Thyroid gland (tissue), 4 donors: ENCODE measurements at regions not wholly inside any gene's neighbourhood (a gene's known extent, or its start where the extent isn't known, plus 50 kb on each side); places are given as distances from the start of the nearest gene placed in this dataset.

ENCODE experiments used
- DNase-seq, 2 donors: peaks; one replicate each; pipeline ENCODE4 v3.0.0-alpha.2; 2019
- H3K27ac ChIP-seq, 3 donors: fragments of 200-600 bp; sonication (generic); 1 replicate in 2 of 3; 2 replicates in 1 of 3; pipeline ENCODE4 v1.5.1; 2016 to 2019; ENCODE audit warnings: mild to moderate bottlenecking in 1 of 3, moderate library complexity in 1 of 3
- H3K27me3 ChIP-seq: fragments of 200-600 bp; sonication (generic); one replicate; pipeline ENCODE4 v1.5.1; 2019
- H3K36me3 ChIP-seq, 2 donors: fragments of 200-600 bp; sonication (generic); one replicate each; pipeline ENCODE4 v1.5.1; 2016 to 2019
- H3K4me1 ChIP-seq, 2 donors: fragments of 200-600 bp; sonication (generic); one replicate each; pipeline ENCODE4 v1.5.1; 2017 to 2019
- H3K4me3 ChIP-seq, 3 donors: fragments of 200-600 bp; sonication (generic); replicated peaks in 1 of 3; 1 replicate in 2 of 3; 2 replicates in 1 of 3; pipeline ENCODE4 v1.5.1; 2016; ENCODE audit warnings: mild to moderate bottlenecking in 1 of 3
- H3K9me3 ChIP-seq: fragments of 200-600 bp; sonication (generic); one replicate; pipeline ENCODE4 v1.5.1; 2017
- POLR2A ChIP-seq, 2 donors: fragments of 450-650 bp; IDR thresholded peaks; one replicate each; pipeline ENCODE4 v1.6.1; 2017; ENCODE audit warnings: antibody characterized with exemption in 2 of 2, mild to moderate bottlenecking in 2 of 2, moderate library complexity in 1 of 2
- WGBS, 2 donors: methylation state at CpG; one replicate each; pipeline ENCODE4 v1.1.5; 2017; 5-methylcytosine and 5-hydroxymethylcytosine counted together
- intact Hi-C: fragments of 100-400 bp; cut with DNase I; formaldehyde crosslinking; loops from one replicate; pipeline ENCODE4 v1.15.1; 2023
- TF ChIP-seq, protein P1 (sequence below), 6 experiments: fragments of 200-600 bp in 3 of 6; fragments of 450-650 bp in 3 of 6; sonication (generic) in 3 of 6; IDR thresholded peaks; one replicate each; pipeline ENCODE4 v1.5.1; 2016 to 2019; ENCODE audit warnings: antibody characterized with exemption in 6 of 6, mild to moderate bottlenecking in 2 of 6, inconsistent platforms in 1 of 6, moderate library complexity in 1 of 6

DNA sequence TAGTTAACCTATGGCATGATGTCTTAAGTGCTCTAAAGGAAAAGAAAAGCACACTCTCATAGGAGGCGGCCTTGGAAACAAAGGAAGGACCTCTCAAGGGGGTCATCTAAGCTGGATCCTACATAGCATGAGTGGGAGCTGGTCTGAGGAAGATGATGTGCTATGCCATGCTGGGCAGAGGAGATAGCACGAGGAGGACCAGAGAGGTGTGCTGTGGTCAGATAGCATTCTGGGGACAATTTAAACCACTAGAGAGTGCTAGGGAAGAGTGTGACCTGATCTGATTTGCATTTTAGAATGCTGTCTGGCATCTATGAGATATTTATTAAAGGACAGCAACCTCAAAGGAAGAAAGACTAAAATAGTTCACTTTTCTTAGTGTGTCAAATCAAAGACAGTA, 910.1 kb upstream of the CELF4 start:
- no peak for TF ChIP-seq POLR2A (IDR thresholded peaks at IDR 0.05)
- TF ChIP-seq, protein P1, sequence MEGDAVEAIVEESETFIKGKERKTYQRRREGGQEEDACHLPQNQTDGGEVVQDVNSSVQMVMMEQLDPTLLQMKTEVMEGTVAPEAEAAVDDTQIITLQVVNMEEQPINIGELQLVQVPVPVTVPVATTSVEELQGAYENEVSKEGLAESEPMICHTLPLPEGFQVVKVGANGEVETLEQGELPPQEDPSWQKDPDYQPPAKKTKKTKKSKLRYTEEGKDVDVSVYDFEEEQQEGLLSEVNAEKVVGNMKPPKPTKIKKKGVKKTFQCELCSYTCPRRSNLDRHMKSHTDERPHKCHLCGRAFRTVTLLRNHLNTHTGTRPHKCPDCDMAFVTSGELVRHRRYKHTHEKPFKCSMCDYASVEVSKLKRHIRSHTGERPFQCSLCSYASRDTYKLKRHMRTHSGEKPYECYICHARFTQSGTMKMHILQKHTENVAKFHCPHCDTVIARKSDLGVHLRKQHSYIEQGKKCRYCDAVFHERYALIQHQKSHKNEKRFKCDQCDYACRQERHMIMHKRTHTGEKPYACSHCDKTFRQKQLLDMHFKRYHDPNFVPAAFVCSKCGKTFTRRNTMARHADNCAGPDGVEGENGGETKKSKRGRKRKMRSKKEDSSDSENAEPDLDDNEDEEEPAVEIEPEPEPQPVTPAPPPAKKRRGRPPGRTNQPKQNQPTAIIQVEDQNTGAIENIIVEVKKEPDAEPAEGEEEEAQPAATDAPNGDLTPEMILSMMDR (IDR thresholded peaks at IDR 0.05): no peak
- H3K4me3 ChIP-seq: no peak overlapping the region
- H3K36me3 ChIP-seq: no peaks in the 10 kb centered on the region
- H3K4me1 ChIP-seq: no peaks in the 10 kb centered on the region
- DNase-seq: no peak
- 78 to 80% methylated on average over 2 of the region's 2 CpGs for WGBS, 2 donors
- intact Hi-C loops: no loop called here
- H3K27ac ChIP-seq: no peak overlapping the region
- no peaks in the 10 kb centered on the region for H3K27me3 ChIP-seq
- H3K9me3 ChIP-seq: no peaks in the 10 kb centered on the region

DNA sequence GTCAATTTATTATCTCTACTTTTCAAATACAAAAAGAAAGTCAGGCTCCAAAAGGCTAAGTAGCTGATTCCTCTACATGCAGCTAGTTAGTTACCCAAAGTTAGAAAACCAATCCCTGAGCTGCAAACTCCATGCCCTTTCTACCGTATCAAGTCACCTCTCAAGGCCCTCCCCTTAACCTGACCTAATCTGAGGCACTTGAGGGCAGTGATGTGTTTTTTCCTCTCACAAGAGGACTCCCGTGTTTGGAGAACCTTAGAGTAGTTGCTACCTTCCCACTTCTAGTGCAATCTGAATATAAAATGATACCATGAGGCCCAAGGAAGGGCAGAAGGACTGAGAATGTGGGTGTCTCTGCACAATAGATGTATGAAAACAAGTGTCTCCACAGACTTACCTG, 907.9 kb upstream of the CELF4 start:
- Histone ChIP-seq H3K36me3 (no peaks in the 10 kb centered on the region), H3K9me3 (no peaks in the 10 kb centered on the region), H3K27me3 (no peaks in the 10 kb centered on the region), H3K4me1 (no peaks in the 10 kb centered on the region), H3K4me3 (no peak overlapping the region), H3K27ac (no peak overlapping the region)
- intact Hi-C loops: no loop called here
- no peak for DNase-seq
- WGBS, 2 donors: 36 to 46% methylated on average over 2 of the region's 2 CpGs
- TF ChIP-seq, protein P1 (IDR thresholded peaks at IDR 0.05): no peak
- TF ChIP-seq POLR2A (IDR thresholded peaks at IDR 0.05): no peak

DNA sequence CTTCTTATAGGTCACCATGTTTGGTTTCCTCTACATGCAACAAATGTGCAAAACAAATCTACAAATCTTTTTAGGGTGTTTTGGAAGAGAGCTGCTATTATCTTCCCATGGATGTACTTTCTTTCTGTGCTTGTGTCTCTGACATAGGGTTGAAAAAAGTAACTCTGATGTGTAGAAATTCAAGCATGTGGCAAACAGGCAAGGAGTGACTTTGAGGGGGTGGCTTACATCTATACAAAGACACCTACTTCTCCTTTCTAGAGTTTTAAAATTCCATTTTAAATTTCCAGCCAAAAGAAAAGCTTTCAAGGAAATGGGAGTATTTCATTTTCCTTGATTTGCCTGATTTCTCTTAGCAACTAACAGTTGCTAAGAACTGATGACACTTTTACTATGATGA, 904.8 kb upstream of the CELF4 start:
- no peak overlapping the region for H3K4me3 ChIP-seq
- intact Hi-C loops: no loop called here
- no peaks in the 10 kb centered on the region for H3K4me1 ChIP-seq
- TF ChIP-seq, protein P1 (IDR thresholded peaks at IDR 0.05): no peak
- H3K27ac ChIP-seq: no peak overlapping the region
- no peak for DNase-seq
- H3K9me3 ChIP-seq: no peaks in the 10 kb centered on the region
- no peaks in the 10 kb centered on the region for H3K27me3 ChIP-seq
- H3K36me3 ChIP-seq: no peaks in the 10 kb centered on the region

DNA sequence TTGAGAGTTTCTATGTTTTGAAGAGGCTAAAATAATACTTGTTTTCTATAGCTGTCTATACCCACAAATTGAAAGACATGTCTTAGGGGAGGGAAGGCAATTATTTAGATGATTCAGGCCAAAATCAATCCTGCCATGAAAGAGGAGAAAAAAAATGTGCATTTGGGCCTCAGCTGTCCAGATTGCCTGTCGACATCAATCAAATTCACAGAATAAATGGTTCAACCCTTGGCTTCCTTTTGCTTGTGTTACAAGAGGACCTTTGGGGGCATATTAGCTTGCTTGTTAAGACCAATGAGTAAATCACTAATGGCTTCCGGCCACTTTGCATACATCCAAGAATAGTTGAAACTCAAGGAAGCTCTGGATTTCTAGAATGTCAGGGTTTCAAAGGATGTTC, 900.8 kb upstream of the CELF4 start:
- H3K36me3 ChIP-seq: no peaks in the 10 kb centered on the region
- H3K4me3 ChIP-seq: no peak overlapping the region
- no peaks in the 10 kb centered on the region for H3K9me3 ChIP-seq
- no peaks in the 10 kb centered on the region for H3K4me1 ChIP-seq
- DNase-seq: no peak
- no peak overlapping the region for H3K27ac ChIP-seq
- intact Hi-C loops: no loop called here
- no peaks in the 10 kb centered on the region for H3K27me3 ChIP-seq
- TF ChIP-seq POLR2A (IDR thresholded peaks at IDR 0.05): no peak
- TF ChIP-seq, protein P1 (IDR thresholded peaks at IDR 0.05): no peak
- 92% methylated on average over 2 of the region's 2 CpGs for WGBS, 2 donors

DNA sequence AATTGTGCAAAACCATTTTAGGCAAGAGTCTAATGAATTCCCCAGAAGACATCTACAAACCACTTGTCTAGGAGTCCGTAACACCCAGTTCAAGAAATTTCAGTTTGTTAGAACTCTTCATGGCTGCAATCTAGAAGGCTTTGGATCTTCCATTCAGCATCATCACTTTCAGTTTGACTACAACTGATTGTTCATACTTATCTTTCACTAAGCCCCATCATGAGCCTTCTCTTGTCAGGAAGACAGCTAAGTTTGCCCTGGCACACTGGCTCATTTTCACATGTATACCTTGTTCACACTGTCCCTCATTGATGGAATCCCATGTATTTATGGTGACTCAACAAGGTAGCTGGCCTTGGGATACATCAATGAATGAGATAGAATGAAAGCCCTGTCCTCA, 898.4 kb upstream of the CELF4 start:
- Histone ChIP-seq H3K27me3 (no peaks in the 10 kb centered on the region), H3K27ac (no peak overlapping the region), H3K9me3 (no peaks in the 10 kb centered on the region), H3K4me3 (no peak overlapping the region), H3K36me3 (no peaks in the 10 kb centered on the region), H3K4me1 (no peaks in the 10 kb centered on the region)
- WGBS, 2 donors: 94 to 100% methylated on average over 1 of the region's 1 CpG
- DNase-seq: no peak
- TF ChIP-seq, protein P1 (IDR thresholded peaks at IDR 0.05): no peak
- no peak for TF ChIP-seq POLR2A (IDR thresholded peaks at IDR 0.05)
- intact Hi-C loops: no loop called here
